Lower lobe of right lung (tissue), 2 donors: ENCODE measurements at regions not wholly inside any gene's neighbourhood (a gene's known extent, or its start where the extent isn't known, plus 50 kb on each side); places are given as distances from the start of the nearest gene placed in this dataset.

Source experiments
- ATAC-seq, 2 donors: fragments of 200-7000 bp; cut with Tn5 transposase; one replicate each; pipeline ENCODE4 v1.9.1; 2020 to 2022; ENCODE audit warnings: mild to moderate bottlenecking in 2 of 2, moderate library complexity in 2 of 2
- DNase-seq: peaks from one replicate; pipeline ENCODE4 v3.0.0-alpha.2; 2020
- H3K27ac ChIP-seq: fragments of 200-600 bp; one replicate; pipeline ENCODE4 v1.8.0; 2022
- H3K27me3 ChIP-seq: fragments of 200-600 bp; one replicate; pipeline ENCODE4 v1.8.0; 2022; ENCODE audit warnings: low read depth
- H3K36me3 ChIP-seq: fragments of 200-600 bp; one replicate; pipeline ENCODE4 v1.8.0; 2022; ENCODE audit warnings: mild to moderate bottlenecking
- H3K4me1 ChIP-seq: fragments of 200-600 bp; one replicate; pipeline ENCODE4 v1.8.0; 2022
- H3K4me3 ChIP-seq: fragments of 200-600 bp; one replicate; pipeline ENCODE4 v1.8.0; 2022; ENCODE audit warnings: mild to moderate bottlenecking
- H3K9me3 ChIP-seq: fragments of 200-600 bp; one replicate; pipeline ENCODE4 v1.8.0; 2022
- intact Hi-C: fragments of 100-400 bp; cut with DNase I; formaldehyde crosslinking; loops from one replicate; pipeline ENCODE4 v1.11.0; 2022
- TF ChIP-seq, protein P1 (sequence below): fragments of 200-600 bp; IDR thresholded peaks from one replicate; pipeline ENCODE4 v1.8.0; 2022; ENCODE audit warnings: antibody characterized with exemption, mild to moderate bottlenecking
- donor health status: DM: no; HTN: yes; CAD: no; lungs with severe emphysema.

- TF ChIP-seq, protein P1, sequence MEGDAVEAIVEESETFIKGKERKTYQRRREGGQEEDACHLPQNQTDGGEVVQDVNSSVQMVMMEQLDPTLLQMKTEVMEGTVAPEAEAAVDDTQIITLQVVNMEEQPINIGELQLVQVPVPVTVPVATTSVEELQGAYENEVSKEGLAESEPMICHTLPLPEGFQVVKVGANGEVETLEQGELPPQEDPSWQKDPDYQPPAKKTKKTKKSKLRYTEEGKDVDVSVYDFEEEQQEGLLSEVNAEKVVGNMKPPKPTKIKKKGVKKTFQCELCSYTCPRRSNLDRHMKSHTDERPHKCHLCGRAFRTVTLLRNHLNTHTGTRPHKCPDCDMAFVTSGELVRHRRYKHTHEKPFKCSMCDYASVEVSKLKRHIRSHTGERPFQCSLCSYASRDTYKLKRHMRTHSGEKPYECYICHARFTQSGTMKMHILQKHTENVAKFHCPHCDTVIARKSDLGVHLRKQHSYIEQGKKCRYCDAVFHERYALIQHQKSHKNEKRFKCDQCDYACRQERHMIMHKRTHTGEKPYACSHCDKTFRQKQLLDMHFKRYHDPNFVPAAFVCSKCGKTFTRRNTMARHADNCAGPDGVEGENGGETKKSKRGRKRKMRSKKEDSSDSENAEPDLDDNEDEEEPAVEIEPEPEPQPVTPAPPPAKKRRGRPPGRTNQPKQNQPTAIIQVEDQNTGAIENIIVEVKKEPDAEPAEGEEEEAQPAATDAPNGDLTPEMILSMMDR, result no peak
- no peak overlapping the region for H3K27ac ChIP-seq
- ATAC-seq (no peak), DNase-seq (no peak)
- no peaks in the 10 kb centered on the region for H3K36me3 ChIP-seq
- intact Hi-C loops, result no loop called here
- no peaks in the 10 kb centered on the region for H3K9me3 ChIP-seq
- H3K4me3 ChIP-seq, result no peak overlapping the region
- no peaks in the 10 kb centered on the region for H3K4me1 ChIP-seq
- H3K27me3 ChIP-seq, result no peaks in the 10 kb centered on the region
These were observed 471.3 kb upstream of the GOT2 start for GRCh38 chr16:59205403-59205802.

DNA sequence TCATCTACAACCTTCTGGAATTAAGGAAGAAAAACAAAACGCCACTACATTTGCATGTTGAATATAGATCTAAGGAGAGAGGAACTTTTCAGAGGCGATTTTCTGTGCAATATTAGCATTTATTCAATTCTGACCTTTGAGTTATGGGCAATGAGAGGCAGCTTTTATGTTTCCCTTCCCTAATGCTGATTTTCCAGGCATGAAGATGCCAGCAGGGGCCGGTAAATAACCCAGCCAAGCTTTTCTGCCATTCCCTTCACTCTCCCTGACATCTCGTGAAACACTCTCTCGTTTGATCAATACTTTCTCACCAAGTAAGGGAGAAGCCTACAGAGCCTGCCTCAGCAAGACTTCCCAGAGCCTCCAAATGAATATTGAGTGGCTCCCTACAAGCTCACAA, 470.5 kb upstream of the GOT2 start:
- Histone ChIP-seq H3K9me3 (no peaks in the 10 kb centered on the region), H3K27ac (no peak overlapping the region), H3K4me1 (no peaks in the 10 kb centered on the region), H3K36me3 (no peaks in the 10 kb centered on the region), H3K27me3 (no peaks in the 10 kb centered on the region), H3K4me3 (no peak overlapping the region)
- ATAC-seq (no peak), DNase-seq (no peak)
- TF ChIP-seq, protein P1, result no peak
- intact Hi-C loops, result no loop called here

DNA sequence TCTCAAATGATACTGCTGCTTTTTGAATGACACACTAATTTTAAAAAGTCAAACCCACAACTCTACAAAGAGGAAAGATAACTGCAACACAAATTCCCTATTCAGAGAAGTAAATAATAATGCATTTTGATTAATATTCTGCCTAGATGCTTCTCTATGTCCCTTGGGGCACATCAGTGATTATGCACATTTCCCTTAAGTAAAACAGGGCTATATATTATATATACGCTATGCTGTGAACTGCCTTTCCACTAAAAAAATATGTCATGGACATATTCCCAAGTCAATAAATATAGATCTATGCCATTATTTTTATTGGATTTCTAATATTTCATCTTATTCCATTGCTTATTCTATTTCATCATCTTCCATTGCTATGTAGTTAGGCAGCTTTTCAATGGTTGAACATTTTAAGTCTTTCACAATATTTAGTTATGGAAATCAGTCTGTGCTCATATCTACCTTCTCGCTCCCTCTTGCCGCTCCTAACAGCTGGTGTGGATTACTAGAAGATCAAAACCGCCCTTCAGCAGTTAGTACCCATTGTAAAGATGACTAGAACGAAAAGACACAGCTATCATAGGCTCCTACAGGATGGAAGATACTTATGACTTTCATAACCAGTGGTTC, 468.2 kb upstream of the GOT2 start:
- no peak for DNase-seq
- intact Hi-C loops, result no loop called here
- no peaks in the 10 kb centered on the region for H3K4me1 ChIP-seq
- no peak for ATAC-seq
- H3K27ac ChIP-seq, result no peak overlapping the region
- H3K27me3 ChIP-seq, result no peaks in the 10 kb centered on the region
- TF ChIP-seq, protein P1, result no peak
- H3K36me3 ChIP-seq, result no peaks in the 10 kb centered on the region
- no peak overlapping the region for H3K4me3 ChIP-seq
- no peaks in the 10 kb centered on the region for H3K9me3 ChIP-seq

DNA sequence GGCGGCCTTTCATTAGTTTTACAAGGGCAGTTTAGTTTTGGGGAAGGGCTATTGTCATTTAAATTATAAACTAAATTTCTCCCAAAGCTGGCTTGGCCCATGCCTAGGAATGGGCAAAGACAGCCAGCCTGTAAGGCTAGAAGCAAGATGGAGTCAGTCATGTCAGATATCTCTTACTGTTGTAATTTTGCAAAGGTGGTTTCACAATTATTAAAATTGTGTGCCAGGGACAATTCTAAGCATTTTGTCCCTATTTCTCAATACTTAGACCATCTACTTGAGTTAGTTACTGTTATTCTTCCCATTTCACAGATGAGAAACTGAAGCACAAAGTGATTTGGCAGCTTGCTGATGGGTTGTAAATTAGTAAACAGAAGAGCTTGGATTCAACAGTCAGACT, 467.7 kb upstream of the GOT2 start:
- no peak for ATAC-seq

GRCh38 chr16:59201160-59201559, 467.0 kb upstream of the GOT2 start:
- intact Hi-C loops, result no loop called here
- Histone ChIP-seq H3K27ac (no peak overlapping the region), H3K4me3 (no peak overlapping the region), H3K4me1 (no peaks in the 10 kb centered on the region), H3K27me3 (no peaks in the 10 kb centered on the region), H3K36me3 (no peaks in the 10 kb centered on the region), H3K9me3 (no peaks in the 10 kb centered on the region)
- TF ChIP-seq, protein P1, result no peak
- ATAC-seq (no peak), DNase-seq (no peak)

More for the DNA sequence above, 467.7 kb upstream of the GOT2 start:
- TF ChIP-seq, protein P1, result no peak
- H3K27me3 ChIP-seq, result no peaks in the 10 kb centered on the region
- no peak overlapping the region for H3K27ac ChIP-seq
- intact Hi-C loops, result no loop called here
- no peak for DNase-seq
- no peaks in the 10 kb centered on the region for H3K9me3 ChIP-seq
- no peaks in the 10 kb centered on the region for H3K36me3 ChIP-seq
- H3K4me3 ChIP-seq, result no peak overlapping the region
- no peaks in the 10 kb centered on the region for H3K4me1 ChIP-seq

DNA sequence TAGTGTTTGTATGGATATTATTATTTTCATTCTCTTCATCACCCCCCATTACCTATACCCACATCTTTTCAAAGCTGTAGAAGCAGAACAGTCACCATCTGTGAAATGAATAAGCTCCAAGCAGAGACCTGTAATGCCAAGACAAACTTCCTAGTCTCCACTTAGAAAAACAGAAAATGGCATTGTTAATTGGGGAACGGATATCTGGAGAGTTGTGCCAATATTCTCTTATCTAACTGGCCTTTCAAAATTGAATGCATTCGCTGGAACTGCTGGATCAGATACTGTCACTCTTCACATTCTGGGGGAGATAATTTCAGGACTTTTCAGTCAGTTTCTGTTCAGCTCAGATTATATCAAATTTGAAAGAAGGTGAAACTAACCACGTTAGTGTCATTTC, 464.4 kb upstream of the GOT2 start:
- intact Hi-C loops, result no loop called here
- Histone ChIP-seq H3K4me3 (no peak overlapping the region), H3K4me1 (no peaks in the 10 kb centered on the region), H3K36me3 (no peaks in the 10 kb centered on the region), H3K9me3 (no peaks in the 10 kb centered on the region), H3K27me3 (no peaks in the 10 kb centered on the region), H3K27ac (no peak overlapping the region)
- no peak for DNase-seq
- TF ChIP-seq, protein P1, result no peak
- ATAC-seq, result no peak
